Mesenchymal stem cell (in vitro differentiated cells and primary cell): ENCODE measurements at regions not wholly inside any gene's neighbourhood (a gene's known extent, or its start where the extent isn't known, plus 50 kb on each side); places are given as distances from the start of the nearest gene placed in this dataset.
A peak's percentile ranks its signal among the peaks of the same experiment; 100 is the strongest.

Experiments used
- DNase-seq: peaks from one replicate; pipeline ENCODE4 v3.0.0-alpha.2; 2013
- H2AFZ ChIP-seq: one replicate; pipeline ENCODE4 v1.6.1; 2013; ENCODE audit warnings: low read depth, mild to moderate bottlenecking, control low read depth, inconsistent platforms, low read length, moderate library complexity
- H2AK5ac ChIP-seq: 2 replicates; pipeline ENCODE4 v1.6.1; 2013; ENCODE audit warnings: low read length, moderate library complexity, mild to moderate bottlenecking, inconsistent platforms; ENCODE audit not compliant: severe bottlenecking
- H2BK120ac ChIP-seq: one replicate; pipeline ENCODE4 v1.6.1; 2013; ENCODE audit warnings: low read depth, mild to moderate bottlenecking, inconsistent platforms, low read length, moderate library complexity
- H2BK12ac ChIP-seq, 2 experiments: one replicate each; pipeline ENCODE4 v1.6.1; 2013; ENCODE audit warnings: inconsistent platforms in 2 of 2, low read length in 2 of 2, mild to moderate bottlenecking in 2 of 2, moderate library complexity in 2 of 2, control low read depth in 1 of 2
- H2BK15ac ChIP-seq: one replicate; pipeline ENCODE4 v1.6.1; 2013; ENCODE audit warnings: mild to moderate bottlenecking, low read depth, inconsistent platforms; ENCODE audit not compliant: poor library complexity, severe bottlenecking
- H2BK5ac ChIP-seq: 2 replicates; pipeline ENCODE4 v1.6.1; 2013; ENCODE audit warnings: low read depth, mild to moderate bottlenecking, low read length, control low read depth, inconsistent platforms; ENCODE audit not compliant: poor library complexity, severe bottlenecking
- H3K14ac ChIP-seq, 2 experiments: one replicate each; pipeline ENCODE4 v1.6.1; 2013; ENCODE audit warnings: inconsistent platforms in 2 of 2, low read length in 2 of 2, control low read depth in 1 of 2, mild to moderate bottlenecking in 1 of 2, moderate library complexity in 1 of 2
- H3K18ac ChIP-seq, 2 experiments: one replicate each; pipeline ENCODE4 v1.6.1; 2013; ENCODE audit warnings: inconsistent platforms in 2 of 2, low read length in 2 of 2, control low read depth in 1 of 2, low read depth in 1 of 2, mild to moderate bottlenecking in 1 of 2
- H3K23ac ChIP-seq, 2 experiments: one replicate each; pipeline ENCODE4 v1.6.1; 2013; ENCODE audit warnings: inconsistent platforms in 2 of 2, low read length in 2 of 2, mild to moderate bottlenecking in 2 of 2, moderate library complexity in 2 of 2, control low read depth in 1 of 2
- H3K27ac ChIP-seq: 2 replicates; pipeline ENCODE4 v1.5.1; 2013; ENCODE audit warnings: mild to moderate bottlenecking, moderate library complexity, low read length, control low read depth, inconsistent platforms; ENCODE audit not compliant: poor library complexity, severe bottlenecking
- H3K27me3 ChIP-seq, 2 experiments: 2 replicates each; pipeline versions ENCODE4 v1.6.1 to v1.7.0; 2013; ENCODE audit warnings: low read length in 2 of 2, mild to moderate bottlenecking in 2 of 2, moderate library complexity in 2 of 2, control low read depth in 1 of 2, inconsistent platforms in 1 of 2; ENCODE audit not compliant: control insufficient read depth in 1 of 2, insufficient read depth in 1 of 2
- H3K36me3 ChIP-seq, 2 experiments: 2 replicates each; pipeline versions ENCODE4 v1.6.1 to v1.7.0; 2013; ENCODE audit warnings: low read length in 2 of 2, control low read depth in 1 of 2, inconsistent platforms in 1 of 2, low read depth in 1 of 2, mild to moderate bottlenecking in 1 of 2; ENCODE audit not compliant: insufficient read depth in 2 of 2, control insufficient read depth in 1 of 2
- H3K4ac ChIP-seq, 2 experiments: one replicate each; pipeline ENCODE4 v1.6.1; 2013; ENCODE audit warnings: inconsistent platforms in 2 of 2, low read length in 2 of 2, mild to moderate bottlenecking in 2 of 2, moderate library complexity in 2 of 2, control low read depth in 1 of 2, low read depth in 1 of 2
- H3K4me1 ChIP-seq: 2 replicates; pipeline ENCODE4 v1.6.1; 2013; ENCODE audit warnings: low read depth, low read length, control low read depth; ENCODE audit not compliant: control insufficient read depth, insufficient read depth
- H3K4me2 ChIP-seq: 2 replicates; pipeline ENCODE4 v1.6.1; 2013; ENCODE audit warnings: low read length, mild to moderate bottlenecking, inconsistent platforms; ENCODE audit not compliant: poor library complexity, severe bottlenecking
- H3K4me3 ChIP-seq, 2 experiments: 2 replicates each; pipeline versions ENCODE4 v1.5.1 to v1.7.0; 2013; ENCODE audit warnings: low read length in 2 of 2, mild to moderate bottlenecking in 2 of 2, control low read depth in 1 of 2, low read depth in 1 of 2; ENCODE audit not compliant: insufficient read depth in 1 of 2
- H3K79me1 ChIP-seq: replicated peaks from 2 replicates; pipeline ENCODE4 v1.6.1; 2013; ENCODE audit warnings: mild to moderate bottlenecking, control low read depth, low read length, inconsistent platforms; ENCODE audit not compliant: poor library complexity, severe bottlenecking
- H3K9ac ChIP-seq: 2 replicates; pipeline ENCODE4 v1.7.0; 2013; ENCODE audit warnings: mild to moderate bottlenecking, low read length, moderate library complexity
- H3K9me3 ChIP-seq: 2 replicates; pipeline ENCODE4 v1.7.0; 2013; ENCODE audit warnings: mild to moderate bottlenecking, low read length; ENCODE audit not compliant: control insufficient read depth
- H4K8ac ChIP-seq: one replicate; pipeline ENCODE4 v1.6.1; 2013; ENCODE audit warnings: inconsistent platforms, mild to moderate bottlenecking, low read length, moderate library complexity
- H4K91ac ChIP-seq: one replicate; pipeline ENCODE4 v1.6.1; 2013; ENCODE audit warnings: mild to moderate bottlenecking, low read length, inconsistent platforms
- WGBS: methylation state at CpG from one replicate; pipeline ENCODE4 v1.1.7; 2013; ENCODE audit warnings: mixed read lengths; 5-methylcytosine and 5-hydroxymethylcytosine counted together

DNA sequence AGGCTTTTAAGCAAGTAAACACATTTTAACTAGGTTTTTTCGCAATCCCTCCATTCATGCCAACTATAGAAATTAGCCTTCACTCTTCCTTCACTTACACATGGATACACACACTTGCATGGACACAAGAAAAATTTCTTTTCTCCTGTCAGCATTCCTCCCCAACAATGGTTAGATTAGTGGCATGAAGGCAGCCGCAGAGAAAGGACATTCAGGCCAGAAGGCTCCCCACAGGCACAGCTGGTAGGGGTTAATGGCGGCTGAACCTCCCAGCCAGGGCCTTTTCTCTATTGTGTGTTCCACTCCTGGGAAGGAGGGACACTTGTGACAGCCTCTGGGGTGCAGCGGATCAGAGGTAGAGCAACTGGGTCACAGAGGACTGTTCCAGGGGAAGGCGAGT lies 255.0 kb upstream of the SP8 start:
- no peak overlapping the region for H4K91ac ChIP-seq
- no peak overlapping the region for H3K4ac ChIP-seq
- H3K23ac ChIP-seq, result no peak overlapping the region
- H3K9me3 ChIP-seq, result peaks cover 11% of the 10 kb centered on the region
- peak overlapping the region; percentile 22 for H3K4me2 ChIP-seq
- H2AK5ac ChIP-seq, result no peak overlapping the region
- H2BK5ac ChIP-seq, result no peak overlapping the region
- H2BK12ac ChIP-seq, result no peak overlapping the region
- H3K4me1 ChIP-seq, result no peaks in the 10 kb centered on the region
- H3K36me3 ChIP-seq, result no peaks in the 10 kb centered on the region
- no peak overlapping the region for H4K8ac ChIP-seq
- H2BK15ac ChIP-seq, result no peak overlapping the region
- no peak overlapping the region for H3K18ac ChIP-seq
- no peaks in the 10 kb centered on the region for H3K79me1 ChIP-seq
- H2BK120ac ChIP-seq, result no peak overlapping the region
- no peak for DNase-seq
- H2AFZ ChIP-seq, result no peak overlapping the region
- no peaks in the 10 kb centered on the region for H3K27me3 ChIP-seq
- H3K27ac ChIP-seq, result no peak overlapping the region
- 72% methylated on average over 5 of the region's 5 CpGs for WGBS
- H3K9ac ChIP-seq, result no peak overlapping the region
- no peak overlapping the region for H3K14ac ChIP-seq
- no peak overlapping the region for H3K4me3 ChIP-seq

DNA sequence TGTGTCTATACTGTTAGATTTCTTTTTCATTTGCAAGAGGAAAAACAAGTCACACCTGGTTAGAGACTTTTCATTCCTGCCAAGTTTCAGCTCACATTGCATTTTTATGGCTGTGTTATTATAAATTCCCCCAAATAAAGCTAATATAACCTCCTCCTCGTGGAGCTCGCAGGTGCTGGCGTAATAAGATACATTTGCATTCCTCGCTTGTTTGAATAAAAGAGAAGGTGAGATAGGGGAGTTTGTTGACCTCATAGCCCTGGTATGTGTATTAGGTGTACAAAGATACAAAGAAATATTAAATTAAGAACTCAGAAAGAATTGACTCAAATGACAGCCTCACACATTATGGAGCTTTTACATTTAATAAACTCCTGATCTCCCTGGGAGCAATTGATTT lies 257.7 kb upstream of the SP8 start:
- Histone ChIP-seq H4K8ac (no peak overlapping the region), H2AFZ (no peak overlapping the region), H3K79me1 (no peaks in the 10 kb centered on the region), H3K4me3 (no peak overlapping the region), H3K9me3 (peaks cover 7% of the 10 kb centered on the region), H3K4me2 (no peak overlapping the region), H2BK5ac (no peak overlapping the region), H3K4ac (no peak overlapping the region), H3K4me1 (no peaks in the 10 kb centered on the region), H2BK120ac (no peak overlapping the region), H3K23ac (no peak overlapping the region), H4K91ac (no peak overlapping the region), H3K27ac (no peak overlapping the region), H2BK12ac (no peak overlapping the region), H3K18ac (no peak overlapping the region), H3K27me3 (no peaks in the 10 kb centered on the region), H3K9ac (no peak overlapping the region), H2BK15ac (no peak overlapping the region), H3K36me3 (no peaks in the 10 kb centered on the region), H3K14ac (no peak overlapping the region), H2AK5ac (no peak overlapping the region)
- no CpG with 5 or more reads among the region's 4 CpGs for WGBS
- DNase-seq, result no peak

DNA sequence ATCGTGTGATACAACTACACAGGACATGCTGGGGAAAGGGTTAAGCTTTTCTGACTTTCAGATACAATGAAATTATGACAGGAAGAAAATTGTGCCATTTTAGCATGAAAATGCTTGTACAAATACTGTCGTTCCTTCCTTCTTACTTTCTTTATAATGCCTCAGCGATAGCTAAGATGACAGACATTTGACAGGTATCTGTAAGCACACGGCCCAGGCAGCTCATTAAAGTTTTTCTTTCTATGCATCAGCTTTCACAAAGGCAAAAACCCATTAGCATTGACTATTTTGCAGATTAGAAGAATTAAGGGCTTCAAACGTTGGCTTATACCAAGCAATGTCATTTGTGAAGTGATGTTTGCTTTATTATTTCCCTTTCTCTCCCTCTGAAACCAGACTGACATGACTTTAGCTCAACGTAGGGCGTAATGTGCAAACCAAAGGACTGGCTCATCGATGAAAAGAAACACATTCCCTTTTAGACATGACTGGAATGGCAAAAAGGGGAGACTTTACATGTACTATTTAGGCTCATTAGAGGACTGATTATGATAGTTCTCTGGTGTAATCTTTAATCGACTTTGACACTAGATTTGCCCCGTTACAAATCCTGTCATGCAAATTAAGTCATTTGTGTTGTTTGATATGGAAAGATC lies 258.4 kb upstream of the SP8 start:
- H3K27me3 ChIP-seq, result no peaks in the 10 kb centered on the region
- 69% methylated on average over 9 of the region's 10 CpGs for WGBS

DNA sequence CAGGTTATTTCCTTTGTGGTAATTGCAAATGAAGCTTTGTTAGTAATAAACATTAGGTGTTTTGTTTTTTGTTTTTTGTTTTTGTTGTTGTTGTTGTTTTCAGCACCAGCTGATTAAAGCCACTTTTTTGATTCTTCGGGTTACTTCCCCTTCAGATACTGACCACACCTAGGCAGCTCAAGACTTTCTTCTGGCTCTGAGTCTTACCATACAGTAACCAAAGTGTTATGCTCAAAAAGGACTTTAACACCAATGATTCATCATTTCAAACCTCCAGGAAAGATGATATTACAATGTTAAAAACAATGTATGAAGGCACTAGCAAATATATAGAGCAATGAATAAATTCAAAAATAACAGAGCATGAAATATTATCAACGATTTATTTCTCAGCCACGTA lies 265.2 kb upstream of the SP8 start:
- H2AFZ ChIP-seq, result no peak overlapping the region
- H3K9ac ChIP-seq, result no peak overlapping the region
- no peak overlapping the region for H2BK120ac ChIP-seq
- H2AK5ac ChIP-seq, result no peak overlapping the region
- no peak overlapping the region for H2BK15ac ChIP-seq
- no peak overlapping the region for H3K14ac ChIP-seq
- H3K4me3 ChIP-seq, result no peak overlapping the region
- no peak overlapping the region for H3K27ac ChIP-seq
- DNase-seq, result no peak
- H2BK12ac ChIP-seq, result no peak overlapping the region
- H3K36me3 ChIP-seq, result no peaks in the 10 kb centered on the region
- no peak overlapping the region for H4K91ac ChIP-seq
- no peak overlapping the region for H3K23ac ChIP-seq
- no peaks in the 10 kb centered on the region for H3K9me3 ChIP-seq
- H3K4me2 ChIP-seq, result no peak overlapping the region
- WGBS, result 60% methylated on average over 1 of the region's 3 CpGs
- H3K18ac ChIP-seq, result no peak overlapping the region
- no peaks in the 10 kb centered on the region for H3K27me3 ChIP-seq
- H4K8ac ChIP-seq, result no peak overlapping the region
- no peak overlapping the region for H2BK5ac ChIP-seq
- H3K79me1 ChIP-seq, result no peaks in the 10 kb centered on the region
- no peaks in the 10 kb centered on the region for H3K4me1 ChIP-seq
- H3K4ac ChIP-seq, result no peak overlapping the region

More for the DNA sequence above, 258.4 kb upstream of the SP8 start:
- Histone ChIP-seq H3K4me1 (no peaks in the 10 kb centered on the region), H3K18ac (no peak overlapping the region), H4K8ac (no peak overlapping the region), H3K23ac (no peak overlapping the region), H3K4ac (no peak overlapping the region), H2BK120ac (no peak overlapping the region), H3K9ac (no peak overlapping the region), H3K4me3 (no peak overlapping the region), H2BK15ac (no peak overlapping the region), H3K27ac (no peak overlapping the region), H4K91ac (no peak overlapping the region), H3K36me3 (no peaks in the 10 kb centered on the region), H3K4me2 (no peak overlapping the region), H2AK5ac (no peak overlapping the region), H2BK12ac (no peak overlapping the region), H3K9me3 (peaks cover 5% of the 10 kb centered on the region), H2AFZ (no peak overlapping the region), H3K79me1 (no peaks in the 10 kb centered on the region), H2BK5ac (no peak overlapping the region), H3K14ac (no peak overlapping the region)
- DNase-seq, result no peak
